Sigmoid colon (tissue), 4 donors: ENCODE measurements at regions not wholly inside any gene's neighbourhood (a gene's known extent, or its start where the extent isn't known, plus 50 kb on each side); places are given as distances from the start of the nearest gene placed in this dataset.

Source experiments
- EP300 ChIP-seq, 4 donors: sonication (generic); formaldehyde crosslinking; IDR thresholded peaks; one replicate each; pipeline ENCODE4 v1.6.1; 2017; ENCODE audit warnings: antibody characterized with exemption in 4 of 4
- POLR2A ChIP-seq, 2 donors: fragments of 450-650 bp; IDR thresholded peaks; one replicate each; pipeline ENCODE4 v1.6.1; 2016; ENCODE audit warnings: antibody characterized with exemption in 2 of 2, mild to moderate bottlenecking in 2 of 2, moderate library complexity in 2 of 2
- POLR2AphosphoS5 ChIP-seq, 4 donors: sonication (generic); formaldehyde crosslinking; IDR thresholded peaks; one replicate each; pipeline ENCODE4 v1.6.1; 2017; ENCODE audit warnings: antibody characterized with exemption in 4 of 4
- TF ChIP-seq, protein P1 (sequence below), 4 experiments: fragments of 450-650 bp in 3 of 4; fragments of 200-600 bp in 1 of 4; IDR thresholded peaks; one replicate each; pipeline ENCODE4 v1.5.1; 2016 to 2019; ENCODE audit warnings: antibody characterized with exemption in 4 of 4, mild to moderate bottlenecking in 3 of 4, moderate library complexity in 2 of 4

DNA sequence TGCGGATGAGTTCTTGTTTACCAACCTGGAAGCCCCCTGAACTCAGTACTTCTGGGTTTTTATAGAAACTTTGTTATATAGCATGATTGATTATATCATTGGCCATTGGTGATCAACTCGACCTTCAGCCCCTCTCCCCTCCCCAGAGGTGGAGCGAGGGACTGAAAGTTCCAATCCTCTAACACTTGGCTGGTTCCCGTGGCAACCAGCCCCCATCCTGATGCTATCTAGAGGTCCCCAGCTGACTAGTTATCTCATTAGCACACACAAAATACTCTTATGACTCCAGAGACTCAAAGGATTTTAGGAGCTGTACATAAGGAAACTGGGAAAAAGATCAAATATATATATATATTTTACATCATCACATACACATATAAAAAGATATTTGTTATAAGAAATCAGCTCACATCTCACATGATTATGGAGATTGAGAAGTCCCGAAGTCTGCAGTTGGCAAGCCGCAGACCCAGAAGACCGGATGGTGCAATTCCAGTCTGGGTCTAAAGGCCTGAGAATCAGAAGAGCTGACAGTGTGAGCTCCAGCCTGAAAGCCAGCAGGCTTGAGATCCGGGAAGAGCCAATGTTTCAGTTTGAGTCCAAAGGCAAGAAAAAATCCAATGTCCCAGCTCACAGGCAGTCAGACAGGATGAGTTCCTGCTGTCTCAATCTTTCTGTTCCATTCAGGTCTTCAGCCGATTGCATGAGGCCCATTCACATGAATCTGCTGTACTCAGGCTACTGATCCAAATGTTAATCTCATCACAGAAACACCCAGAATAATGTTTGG, 179.3 kb upstream of the DTNBP1 start:
- TF ChIP-seq EP300 (IDR thresholded peaks at IDR 0.05) (no peak), POLR2A (IDR thresholded peaks at IDR 0.05) (no peak), POLR2AphosphoS5 (IDR thresholded peaks at IDR 0.05) (peak in 1 of 4 donors; percentile 17)
- TF ChIP-seq, protein P1, sequence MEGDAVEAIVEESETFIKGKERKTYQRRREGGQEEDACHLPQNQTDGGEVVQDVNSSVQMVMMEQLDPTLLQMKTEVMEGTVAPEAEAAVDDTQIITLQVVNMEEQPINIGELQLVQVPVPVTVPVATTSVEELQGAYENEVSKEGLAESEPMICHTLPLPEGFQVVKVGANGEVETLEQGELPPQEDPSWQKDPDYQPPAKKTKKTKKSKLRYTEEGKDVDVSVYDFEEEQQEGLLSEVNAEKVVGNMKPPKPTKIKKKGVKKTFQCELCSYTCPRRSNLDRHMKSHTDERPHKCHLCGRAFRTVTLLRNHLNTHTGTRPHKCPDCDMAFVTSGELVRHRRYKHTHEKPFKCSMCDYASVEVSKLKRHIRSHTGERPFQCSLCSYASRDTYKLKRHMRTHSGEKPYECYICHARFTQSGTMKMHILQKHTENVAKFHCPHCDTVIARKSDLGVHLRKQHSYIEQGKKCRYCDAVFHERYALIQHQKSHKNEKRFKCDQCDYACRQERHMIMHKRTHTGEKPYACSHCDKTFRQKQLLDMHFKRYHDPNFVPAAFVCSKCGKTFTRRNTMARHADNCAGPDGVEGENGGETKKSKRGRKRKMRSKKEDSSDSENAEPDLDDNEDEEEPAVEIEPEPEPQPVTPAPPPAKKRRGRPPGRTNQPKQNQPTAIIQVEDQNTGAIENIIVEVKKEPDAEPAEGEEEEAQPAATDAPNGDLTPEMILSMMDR (IDR thresholded peaks at IDR 0.05): no peak
